Gastroesophageal sphincter (tissue), 3 donors: ENCODE measurements at regions not wholly inside any gene's neighbourhood (a gene's known extent, or its start where the extent isn't known, plus 50 kb on each side); places are given as distances from the start of the nearest gene placed in this dataset.

Source experiments
- EP300 ChIP-seq: sonication (generic); formaldehyde crosslinking; IDR thresholded peaks from one replicate; pipeline ENCODE4 v1.6.1; 2017; ENCODE audit warnings: antibody characterized with exemption, mild to moderate bottlenecking
- TF ChIP-seq, protein P1 (sequence below), 4 experiments: fragments of 200-600 bp in 2 of 4; fragments of 450-650 bp in 2 of 4; sonication (generic) in 1 of 4; IDR thresholded peaks; one replicate each; pipeline ENCODE4 v1.5.1; 2017 to 2019; ENCODE audit warnings: antibody characterized with exemption in 4 of 4, mild to moderate bottlenecking in 2 of 4, moderate library complexity in 2 of 4

DNA sequence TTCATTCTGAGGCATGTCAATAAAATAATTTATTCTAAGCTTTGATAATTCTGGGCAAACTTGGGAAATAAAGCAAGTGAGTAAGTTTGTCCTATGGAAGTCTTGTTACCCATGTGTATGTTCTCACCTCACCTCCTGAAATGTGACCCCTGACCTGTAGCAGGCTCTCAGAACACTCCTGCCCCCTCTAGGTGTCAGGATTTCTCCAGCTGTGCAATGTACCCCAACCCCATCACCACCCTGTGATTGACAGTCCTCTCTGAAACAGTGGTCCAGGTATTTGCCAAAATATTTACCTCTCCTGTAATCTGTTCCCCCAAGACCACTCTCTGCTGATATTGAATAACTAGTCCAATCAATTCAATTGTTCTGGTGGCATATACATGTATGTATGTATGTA is 122.6 kb upstream of the PTER start:
- TF ChIP-seq EP300: no peak
- TF ChIP-seq, protein P1, sequence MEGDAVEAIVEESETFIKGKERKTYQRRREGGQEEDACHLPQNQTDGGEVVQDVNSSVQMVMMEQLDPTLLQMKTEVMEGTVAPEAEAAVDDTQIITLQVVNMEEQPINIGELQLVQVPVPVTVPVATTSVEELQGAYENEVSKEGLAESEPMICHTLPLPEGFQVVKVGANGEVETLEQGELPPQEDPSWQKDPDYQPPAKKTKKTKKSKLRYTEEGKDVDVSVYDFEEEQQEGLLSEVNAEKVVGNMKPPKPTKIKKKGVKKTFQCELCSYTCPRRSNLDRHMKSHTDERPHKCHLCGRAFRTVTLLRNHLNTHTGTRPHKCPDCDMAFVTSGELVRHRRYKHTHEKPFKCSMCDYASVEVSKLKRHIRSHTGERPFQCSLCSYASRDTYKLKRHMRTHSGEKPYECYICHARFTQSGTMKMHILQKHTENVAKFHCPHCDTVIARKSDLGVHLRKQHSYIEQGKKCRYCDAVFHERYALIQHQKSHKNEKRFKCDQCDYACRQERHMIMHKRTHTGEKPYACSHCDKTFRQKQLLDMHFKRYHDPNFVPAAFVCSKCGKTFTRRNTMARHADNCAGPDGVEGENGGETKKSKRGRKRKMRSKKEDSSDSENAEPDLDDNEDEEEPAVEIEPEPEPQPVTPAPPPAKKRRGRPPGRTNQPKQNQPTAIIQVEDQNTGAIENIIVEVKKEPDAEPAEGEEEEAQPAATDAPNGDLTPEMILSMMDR (IDR thresholded peaks at IDR 0.05): no peak
